Esophagus squamous epithelium (tissue), 5 donors: ENCODE measurements at regions not wholly inside any gene's neighbourhood (a gene's known extent, or its start where the extent isn't known, plus 50 kb on each side); places are given as distances from the start of the nearest gene placed in this dataset.

Experiments used
- DNase-seq: peaks from one replicate; lab custom pipeline; 2025; lab: John Stamatoyannopoulos, UW
- H3K27ac ChIP-seq, 4 donors: fragments of 200-600 bp; sonication (generic); one replicate each; pipeline ENCODE4 v1.5.1; 2016 to 2019; ENCODE audit warnings: mild to moderate bottlenecking in 1 of 4
- H3K27me3 ChIP-seq, 4 donors: fragments of 200-600 bp; sonication (generic); 1 replicate in 3 of 4; 2 replicates in 1 of 4; pipeline versions ENCODE4 v1.5.1 to v1.6.0; 2017 to 2021; ENCODE audit warnings: antibody characterized with exemption in 1 of 4
- H3K36me3 ChIP-seq, 3 donors: fragments of 200-600 bp; sonication (generic); one replicate each; pipeline ENCODE4 v1.5.1; 2016 to 2019
- H3K4me1 ChIP-seq, 3 donors: fragments of 200-600 bp; sonication (generic); one replicate each; pipeline ENCODE4 v1.5.1; 2017 to 2019
- H3K4me3 ChIP-seq, 4 donors: fragments of 200-600 bp; sonication (generic); 1 replicate in 3 of 4; 2 replicates in 1 of 4; pipeline ENCODE4 v1.5.1; 2016 to 2019; ENCODE audit warnings: mild to moderate bottlenecking in 2 of 4, moderate library complexity in 1 of 4
- H3K9me3 ChIP-seq, 3 donors: fragments of 200-600 bp; sonication (generic); one replicate each; pipeline ENCODE4 v1.5.1; 2016 to 2019
- POLR2A ChIP-seq, 4 donors: fragments of 450-650 bp; IDR thresholded peaks; one replicate each; pipeline ENCODE4 v1.6.1; 2017; ENCODE audit warnings: antibody characterized with exemption in 4 of 4, mild to moderate bottlenecking in 4 of 4, moderate library complexity in 3 of 4
- WGBS, 2 donors: methylation state at CpG; one replicate each; pipeline ENCODE4 v1.1.5; 2018; 5-methylcytosine and 5-hydroxymethylcytosine counted together
- intact Hi-C: fragments of 100-400 bp; cut with DNase I; formaldehyde crosslinking; loops from one replicate; pipeline ENCODE4 v1.15.0; 2022
- TF ChIP-seq, protein P1 (sequence below), 6 experiments: fragments of 450-650 bp in 4 of 6; fragments of 200-600 bp in 2 of 6; sonication (generic) in 2 of 6; IDR thresholded peaks; one replicate each; pipeline ENCODE4 v1.5.1; 2016 to 2019; ENCODE audit warnings: antibody characterized with exemption in 6 of 6, mild to moderate bottlenecking in 4 of 6, moderate library complexity in 4 of 6
- donor health status: DM: yes; HTN: yes; CAD: no.

GRCh38 chr2:226643946-226644282 is 155.7 kb downstream of the IRS1 start:
- H3K36me3 ChIP-seq = no peaks in the 10 kb centered on the region
- no peak overlapping the region for H3K4me3 ChIP-seq
- H3K4me1 ChIP-seq = peaks cover 0 to 6% (median 0%) of the 10 kb centered on the region in 3 donors
- no peak overlapping the region for H3K27ac ChIP-seq
- DNase-seq = no peak
- intact Hi-C loops = no loop called here
- peaks cover 0 to 27% (median 0%) of the 10 kb centered on the region in 4 donors for H3K27me3 ChIP-seq
- H3K9me3 ChIP-seq = peaks cover 0 to 7% (median 0%) of the 10 kb centered on the region in 3 donors
- 69 to 85% methylated on average over 5 of the region's 5 CpGs for WGBS, 2 donors
- TF ChIP-seq POLR2A (IDR thresholded peaks at IDR 0.05) = no peak
- TF ChIP-seq, protein P1, sequence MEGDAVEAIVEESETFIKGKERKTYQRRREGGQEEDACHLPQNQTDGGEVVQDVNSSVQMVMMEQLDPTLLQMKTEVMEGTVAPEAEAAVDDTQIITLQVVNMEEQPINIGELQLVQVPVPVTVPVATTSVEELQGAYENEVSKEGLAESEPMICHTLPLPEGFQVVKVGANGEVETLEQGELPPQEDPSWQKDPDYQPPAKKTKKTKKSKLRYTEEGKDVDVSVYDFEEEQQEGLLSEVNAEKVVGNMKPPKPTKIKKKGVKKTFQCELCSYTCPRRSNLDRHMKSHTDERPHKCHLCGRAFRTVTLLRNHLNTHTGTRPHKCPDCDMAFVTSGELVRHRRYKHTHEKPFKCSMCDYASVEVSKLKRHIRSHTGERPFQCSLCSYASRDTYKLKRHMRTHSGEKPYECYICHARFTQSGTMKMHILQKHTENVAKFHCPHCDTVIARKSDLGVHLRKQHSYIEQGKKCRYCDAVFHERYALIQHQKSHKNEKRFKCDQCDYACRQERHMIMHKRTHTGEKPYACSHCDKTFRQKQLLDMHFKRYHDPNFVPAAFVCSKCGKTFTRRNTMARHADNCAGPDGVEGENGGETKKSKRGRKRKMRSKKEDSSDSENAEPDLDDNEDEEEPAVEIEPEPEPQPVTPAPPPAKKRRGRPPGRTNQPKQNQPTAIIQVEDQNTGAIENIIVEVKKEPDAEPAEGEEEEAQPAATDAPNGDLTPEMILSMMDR (IDR thresholded peaks at IDR 0.05) = no peak

DNA sequence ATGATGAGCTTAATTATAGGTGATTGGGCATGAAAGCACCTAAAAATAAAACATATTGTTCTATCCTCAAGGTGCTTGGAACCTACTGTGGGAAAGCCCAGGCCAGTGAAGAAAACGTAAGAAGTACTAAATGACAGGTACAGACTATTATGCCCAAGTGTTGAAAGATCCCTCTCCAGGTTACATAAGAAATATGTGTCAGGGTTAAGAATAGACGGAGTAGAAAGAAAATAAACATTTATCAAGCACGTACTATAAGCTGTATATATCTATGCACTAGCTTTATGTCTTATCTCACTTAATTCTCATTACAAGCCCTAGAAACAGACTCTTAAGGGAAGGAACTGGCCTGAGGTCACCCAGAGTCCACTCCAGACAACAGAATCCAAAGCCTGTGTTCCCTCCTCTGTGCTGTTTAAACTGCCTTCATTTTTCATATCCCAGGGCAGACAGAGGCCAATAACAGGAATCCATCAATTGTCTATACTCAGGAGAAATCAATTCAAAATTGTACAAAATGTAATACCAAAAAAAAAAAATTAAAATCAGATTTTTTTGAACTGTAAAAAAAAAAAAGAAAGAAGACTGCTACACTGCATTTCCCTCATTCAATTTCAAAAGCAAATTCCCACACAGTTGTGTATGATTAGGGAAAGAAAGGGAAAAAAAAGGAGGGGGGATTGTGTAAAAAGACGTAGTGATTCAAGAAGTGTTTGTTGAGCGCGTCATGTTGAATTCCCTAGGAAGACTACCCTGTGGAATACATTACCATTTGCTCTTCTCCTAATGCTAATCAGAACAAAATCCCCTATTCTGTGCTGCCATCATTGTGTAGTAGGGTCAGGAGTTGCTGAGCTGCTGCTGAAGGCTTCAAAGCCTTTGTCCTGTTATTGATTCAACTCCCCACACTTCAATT is 156.3 kb downstream of the IRS1 start:
- intact Hi-C loops = no loop called here
- DNase-seq = no peak
- Histone ChIP-seq H3K4me1 (peaks cover 0 to 6% (median 0%) of the 10 kb centered on the region in 3 donors), H3K27me3 (peaks cover 0 to 27% (median 0%) of the 10 kb centered on the region in 4 donors), H3K4me3 (no peak overlapping the region), H3K36me3 (no peaks in the 10 kb centered on the region), H3K9me3 (peaks cover 0 to 7% (median 0%) of the 10 kb centered on the region in 3 donors), H3K27ac (no peak overlapping the region)
- no peak for TF ChIP-seq POLR2A (IDR thresholded peaks at IDR 0.05)
- TF ChIP-seq, protein P1 (IDR thresholded peaks at IDR 0.05) = no peak
- 70 to 79% methylated on average over 6 of the region's 6 CpGs for WGBS, 2 donors

DNA sequence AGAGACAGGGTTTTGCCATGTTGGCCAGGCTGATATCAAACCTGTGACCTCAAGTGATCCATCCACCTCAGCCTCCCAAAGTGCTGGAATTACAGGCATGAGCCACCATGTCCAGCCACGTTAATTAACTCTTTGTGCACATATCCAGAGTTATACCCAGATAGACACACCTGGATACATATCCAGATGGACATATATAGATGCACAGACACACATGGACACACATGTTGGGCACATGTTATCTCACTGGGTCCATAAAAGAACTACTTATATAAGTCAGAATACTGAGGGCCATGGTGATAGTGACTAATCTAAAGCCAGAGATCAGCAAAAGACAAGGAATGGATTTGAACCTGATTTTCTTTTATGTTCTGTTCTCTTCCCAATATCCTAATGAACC is 158.6 kb downstream of the IRS1 start:
- Histone ChIP-seq H3K9me3 (peaks cover 0 to 7% (median 0%) of the 10 kb centered on the region in 3 donors), H3K27ac (no peak overlapping the region), H3K27me3 (peaks cover 0 to 18% (median 0%) of the 10 kb centered on the region in 4 donors), H3K4me3 (no peak overlapping the region), H3K4me1 (peaks cover 0 to 6% (median 0%) of the 10 kb centered on the region in 3 donors), H3K36me3 (no peaks in the 10 kb centered on the region)
- TF ChIP-seq, protein P1 (IDR thresholded peaks at IDR 0.05) = no peak
- TF ChIP-seq POLR2A (IDR thresholded peaks at IDR 0.05) = no peak
- DNase-seq = no peak
- WGBS, 2 donors = 54 to 75% methylated on average over 1 of the region's 1 CpG
- intact Hi-C loops = no loop called here

DNA sequence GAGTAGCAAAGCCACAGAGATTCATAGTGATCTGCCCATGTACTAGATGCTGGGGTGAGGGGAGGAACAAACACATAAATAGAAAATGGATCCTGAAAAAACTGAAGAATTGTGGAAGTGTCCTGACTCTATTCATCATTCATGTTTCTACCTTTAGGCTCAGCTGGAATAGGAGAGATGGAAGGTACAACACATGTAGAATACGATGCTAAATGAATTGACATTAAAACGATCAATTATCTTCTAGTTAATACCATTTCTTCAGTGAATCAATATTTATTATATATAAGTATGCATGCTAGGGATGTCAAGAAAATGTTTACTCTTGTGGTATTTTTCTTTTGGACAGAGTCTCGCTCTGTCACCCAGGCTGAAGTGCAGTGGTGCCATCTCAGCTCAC is 159.1 kb downstream of the IRS1 start:
- no peak overlapping the region for H3K4me3 ChIP-seq
- H3K4me1 ChIP-seq = peaks cover 0 to 6% (median 0%) of the 10 kb centered on the region in 3 donors
- H3K9me3 ChIP-seq = peaks cover 0 to 7% (median 0%) of the 10 kb centered on the region in 3 donors
- no peak for DNase-seq
- intact Hi-C loops = no loop called here
- H3K27me3 ChIP-seq = peaks cover 0 to 13% (median 0%) of the 10 kb centered on the region in 4 donors
- no peak for TF ChIP-seq POLR2A (IDR thresholded peaks at IDR 0.05)
- TF ChIP-seq, protein P1 (IDR thresholded peaks at IDR 0.05) = no peak
- WGBS, 2 donors = 91 to 95% methylated on average over 3 of the region's 3 CpGs
- no peak overlapping the region for H3K27ac ChIP-seq
- H3K36me3 ChIP-seq = no peaks in the 10 kb centered on the region

GRCh38 chr2:226639550-226639949 is 160.1 kb downstream of the IRS1 start:
- no peak overlapping the region for H3K27ac ChIP-seq
- no peak for TF ChIP-seq POLR2A (IDR thresholded peaks at IDR 0.05)
- TF ChIP-seq, protein P1 (IDR thresholded peaks at IDR 0.05) = no peak
- H3K4me1 ChIP-seq = peaks cover 0 to 4% (median 0%) of the 10 kb centered on the region in 3 donors
- H3K9me3 ChIP-seq = peaks cover 0 to 7% (median 0%) of the 10 kb centered on the region in 3 donors
- 81 to 96% methylated on average over 2 of the region's 2 CpGs for WGBS, 2 donors
- H3K36me3 ChIP-seq = no peaks in the 10 kb centered on the region
- H3K27me3 ChIP-seq = peaks cover 0 to 6% (median 0%) of the 10 kb centered on the region in 4 donors
- intact Hi-C loops = no loop called here
- DNase-seq = no peak
- no peak overlapping the region for H3K4me3 ChIP-seq
